CD4-positive, CD25-positive, alpha-beta regulatory T cell (primary cell): ENCODE measurements at regions not wholly inside any gene's neighbourhood (a gene's known extent, or its start where the extent isn't known, plus 50 kb on each side); places are given as distances from the start of the nearest gene placed in this dataset.
"Not testable (repeated sequence)": the region's sequence is repeated elsewhere in the genome, so short reads cannot be mapped to it uniquely, and the experiment has no call there.

ENCODE experiments used
- ATAC-seq, 2 donors: fragments of 150-1000 bp; cut with Tn5 transposase; one replicate each; pipeline ENCODE4 v1.10.0; 2021; ENCODE audit warnings: low read depth in 2 of 2, moderate number of reproducible peaks in 2 of 2, moderate library complexity in 1 of 2
- DNase-seq, 3 donors: peaks; one replicate each; pipeline versions ENCODE4 v3.0.0 to v3.0.0-alpha.2; 2012 to 2022; ENCODE audit warnings: mixed read lengths in 1 of 3
- H3K27ac ChIP-seq: one replicate; pipeline ENCODE4 v1.7.0; 2013; ENCODE audit warnings: mild to moderate bottlenecking, low read length; ENCODE audit not compliant: insufficient read depth, poor library complexity, severe bottlenecking
- H3K27me3 ChIP-seq: one replicate; pipeline ENCODE4 v1.7.0; 2013; ENCODE audit warnings: low read length; ENCODE audit not compliant: control insufficient read depth, insufficient read depth
- H3K36me3 ChIP-seq: one replicate; pipeline ENCODE4 v1.7.0; 2013; ENCODE audit warnings: mild to moderate bottlenecking, low read length, moderate library complexity; ENCODE audit not compliant: control insufficient read depth, insufficient read depth
- H3K4me1 ChIP-seq: 2 replicates; pipeline ENCODE4 v1.7.0; 2013; ENCODE audit warnings: mild to moderate bottlenecking, low read length; ENCODE audit not compliant: insufficient read depth, control insufficient read depth, poor library complexity, severe bottlenecking
- H3K4me3 ChIP-seq: one replicate; pipeline ENCODE4 v1.7.0; 2013; ENCODE audit warnings: low read depth, mild to moderate bottlenecking, low read length, moderate library complexity
- H3K9me3 ChIP-seq, 2 experiments: 1 replicate in 1 of 2; 2 replicates in 1 of 2; pipeline ENCODE4 v1.7.0; 2013; ENCODE audit warnings: low read length in 2 of 2, mild to moderate bottlenecking in 1 of 2, moderate library complexity in 1 of 2; ENCODE audit not compliant: control insufficient read depth in 2 of 2
- H3K27ac Mint-ChIP-seq, 3 donors: one replicate each; pipeline ENCODE4 v1.8.0; 2020 to 2022; ENCODE audit warnings: mild to moderate bottlenecking in 3 of 3, mixed read lengths in 3 of 3, moderate library complexity in 2 of 3
- H3K27me3 Mint-ChIP-seq: one replicate; pipeline ENCODE4 v1.8.0; 2022; ENCODE audit warnings: mild to moderate bottlenecking, mixed read lengths
- H3K36me3 Mint-ChIP-seq: one replicate; pipeline ENCODE4 v1.8.0; 2020; ENCODE audit warnings: mixed read lengths
- H3K4me1 Mint-ChIP-seq, 4 donors: one replicate each; pipeline ENCODE4 v1.8.0; 2020 to 2022; ENCODE audit warnings: mixed read lengths in 4 of 4, mild to moderate bottlenecking in 1 of 4
- H3K4me3 Mint-ChIP-seq, 4 donors: one replicate each; pipeline ENCODE4 v1.8.0; 2020 to 2022; ENCODE audit warnings: mild to moderate bottlenecking in 4 of 4, mixed read lengths in 4 of 4, moderate library complexity in 3 of 4
- H3K9me3 Mint-ChIP-seq, 7 donors: one replicate each; pipeline ENCODE4 v1.8.0; 2020 to 2022; ENCODE audit warnings: mixed read lengths in 7 of 7, mild to moderate bottlenecking in 3 of 7, moderate library complexity in 2 of 7

GRCh38 chr16:66247516-66248481 lies 118.7 kb upstream of the CDH5 start:
- H3K4me1 Mint-ChIP-seq = peaks cover 0 to 5% (median 0%) of the 10 kb centered on the region in 4 donors
- no peaks in the 10 kb centered on the region for H3K9me3 Mint-ChIP-seq
- no peak for ATAC-seq
- H3K9me3 ChIP-seq = no peaks in the 10 kb centered on the region
- H3K36me3 ChIP-seq = no peaks in the 10 kb centered on the region
- H3K36me3 Mint-ChIP-seq = no peaks in the 10 kb centered on the region
- no peak for DNase-seq
- no peaks in the 10 kb centered on the region for H3K4me1 ChIP-seq
- H3K4me3 Mint-ChIP-seq = no peak overlapping the region
- H3K4me3 ChIP-seq = no peak overlapping the region
- peaks cover 4% of the 10 kb centered on the region for H3K27me3 Mint-ChIP-seq
- peak overlapping the region in 1 of 3 donors; percentile 42 for H3K27ac Mint-ChIP-seq
- no peaks in the 10 kb centered on the region for H3K27me3 ChIP-seq
- no peak overlapping the region for H3K27ac ChIP-seq

- Histone ChIP-seq H3K4me1 (no peaks in the 10 kb centered on the region), H3K27me3 (no peaks in the 10 kb centered on the region), H3K4me3 (no peak overlapping the region), H3K27ac (no peak overlapping the region), H3K9me3 (no peaks in the 10 kb centered on the region), H3K36me3 (no peaks in the 10 kb centered on the region)
- H3K27me3 Mint-ChIP-seq = peaks cover 4% of the 10 kb centered on the region
- ATAC-seq (no peak), DNase-seq (no peak)
- H3K4me3 Mint-ChIP-seq = no peak overlapping the region
- H3K4me1 Mint-ChIP-seq = peaks cover 0 to 5% (median 0%) of the 10 kb centered on the region in 4 donors
- H3K27ac Mint-ChIP-seq = no peak overlapping the region
- H3K36me3 Mint-ChIP-seq = no peaks in the 10 kb centered on the region
- peaks cover 0 to 2% (median 0%) of the 10 kb centered on the region in 7 donors for H3K9me3 Mint-ChIP-seq
Observed at GRCh38 chr16:66245868-66246267, 120.6 kb upstream of the CDH5 start.

GRCh38 chr16:66245072-66245471 lies 121.4 kb upstream of the CDH5 start:
- Histone ChIP-seq H3K36me3 (no peaks in the 10 kb centered on the region), H3K4me3 (no peak overlapping the region), H3K9me3 (no peaks in the 10 kb centered on the region), H3K4me1 (no peaks in the 10 kb centered on the region), H3K27me3 (no peaks in the 10 kb centered on the region), H3K27ac (no peak overlapping the region)
- Mint-ChIP-seq H3K27ac (no peak overlapping the region), H3K4me1 (peaks cover 0 to 5% (median 0%) of the 10 kb centered on the region in 4 donors), H3K4me3 (no peak overlapping the region), H3K9me3 (peaks cover 0 to 6% (median 0%) of the 10 kb centered on the region in 7 donors), H3K36me3 (no peaks in the 10 kb centered on the region), H3K27me3 (peaks cover 4% of the 10 kb centered on the region)
- DNase-seq (no peak), ATAC-seq (no peak)

- Mint-ChIP-seq H3K27me3 (peaks cover 8% of the 10 kb centered on the region), H3K4me3 (no peak overlapping the region), H3K9me3 (peaks cover 0 to 11% (median 0%) of the 10 kb centered on the region in 7 donors), H3K27ac (no peak overlapping the region), H3K4me1 (no peaks in the 10 kb centered on the region), H3K36me3 (peaks cover 3% of the 10 kb centered on the region)
- no peaks in the 10 kb centered on the region for H3K36me3 ChIP-seq
- no peak overlapping the region for H3K27ac ChIP-seq
- peaks cover 0 to 5% of the 10 kb centered on the region in 2 experiments for H3K9me3 ChIP-seq
- no peaks in the 10 kb centered on the region for H3K27me3 ChIP-seq
- DNase-seq = no peak
- ATAC-seq = no peak
- H3K4me3 ChIP-seq = no peak overlapping the region
- H3K4me1 ChIP-seq = no peaks in the 10 kb centered on the region
Observed at GRCh38 chr16:66242672-66243071, 123.8 kb upstream of the CDH5 start.

GRCh38 chr16:66242206-66242605 lies 124.3 kb upstream of the CDH5 start:
- H3K9me3 Mint-ChIP-seq = peaks cover 0 to 11% (median 0%) of the 10 kb centered on the region in 7 donors
- not testable (repeated sequence) for H3K4me1 ChIP-seq, H3K36me3 ChIP-seq, H3K27ac ChIP-seq, H3K9me3 ChIP-seq, H3K27ac Mint-ChIP-seq, H3K27me3 Mint-ChIP-seq, H3K4me3 Mint-ChIP-seq, H3K4me1 Mint-ChIP-seq, H3K27me3 ChIP-seq, H3K36me3 Mint-ChIP-seq, DNase-seq, H3K4me3 ChIP-seq, ATAC-seq

GRCh38 chr16:66240631-66241395 lies 125.7 kb upstream of the CDH5 start:
- H3K36me3 Mint-ChIP-seq = peaks cover 3% of the 10 kb centered on the region
- DNase-seq (no peak), ATAC-seq (no peak)
- H3K4me3 Mint-ChIP-seq = no peak overlapping the region
- no peaks in the 10 kb centered on the region for H3K4me1 Mint-ChIP-seq
- Histone ChIP-seq H3K4me3 (no peak overlapping the region), H3K36me3 (no peaks in the 10 kb centered on the region), H3K4me1 (no peaks in the 10 kb centered on the region), H3K9me3 (peaks cover 0 to 5% of the 10 kb centered on the region in 2 experiments), H3K27me3 (no peaks in the 10 kb centered on the region), H3K27ac (no peak overlapping the region)
- H3K27ac Mint-ChIP-seq = no peak overlapping the region
- peaks cover 0 to 11% (median 0%) of the 10 kb centered on the region in 7 donors for H3K9me3 Mint-ChIP-seq
- peaks cover 10% of the 10 kb centered on the region for H3K27me3 Mint-ChIP-seq

- H3K27me3 Mint-ChIP-seq = peaks cover 10% of the 10 kb centered on the region
- no peaks in the 10 kb centered on the region for H3K4me1 ChIP-seq
- no peak overlapping the region for H3K4me3 ChIP-seq
- no peak overlapping the region for H3K4me3 Mint-ChIP-seq
- no peaks in the 10 kb centered on the region for H3K27me3 ChIP-seq
- H3K9me3 Mint-ChIP-seq = peaks cover 0 to 11% (median 0%) of the 10 kb centered on the region in 7 donors
- DNase-seq (no peak), ATAC-seq (no peak)
- H3K27ac Mint-ChIP-seq = no peak overlapping the region
- peaks cover 0 to 5% of the 10 kb centered on the region in 2 experiments for H3K9me3 ChIP-seq
- H3K36me3 ChIP-seq = no peaks in the 10 kb centered on the region
- no peaks in the 10 kb centered on the region for H3K4me1 Mint-ChIP-seq
- H3K27ac ChIP-seq = no peak overlapping the region
- H3K36me3 Mint-ChIP-seq = peaks cover 3% of the 10 kb centered on the region
Observed at GRCh38 chr16:66240088-66240487, 126.4 kb upstream of the CDH5 start.
